Pancreas (tissue), 10 donors: ENCODE measurements at regions not wholly inside any gene's neighbourhood (a gene's known extent, or its start where the extent isn't known, plus 50 kb on each side); places are given as distances from the start of the nearest gene placed in this dataset.

Experiments used
- ATAC-seq, 4 donors: fragments of 200-7000 bp; cut with Tn5 transposase; one replicate each; pipeline versions ENCODE4 v1.8.0 to v1.9.1; 2020; ENCODE audit warnings: mild to moderate bottlenecking in 4 of 4, moderate library complexity in 4 of 4
- DNase-seq, 6 donors: peaks; one replicate each; pipeline ENCODE4 v3.0.0-alpha.2; 2020
- FAIRE-seq: peaks from 2 replicates; lab custom pipeline; 2012; peaks lifted over from hg19 to GRCh38; lab: Jason Lieb, UNC
- H3K27ac ChIP-seq, 4 donors: fragments of 200-600 bp; sonication (generic); 1 replicate in 3 of 4; 2 replicates in 1 of 4; pipeline versions ENCODE4 v1.5.0 to v1.8.0; 2020
- H3K27me3 ChIP-seq, 4 donors: fragments of 200-600 bp; one replicate each; pipeline ENCODE4 v1.8.0; 2021
- H3K36me3 ChIP-seq, 3 donors: fragments of 200-600 bp; sonication (generic) in 1 of 3; one replicate each; pipeline versions ENCODE4 v1.5.0 to v1.8.0; 2020 to 2021
- H3K4me1 ChIP-seq, 3 donors: fragments of 200-600 bp; one replicate each; pipeline ENCODE4 v1.8.0; 2021
- H3K4me3 ChIP-seq, 4 donors: fragments of 200-600 bp; sonication (generic) in 2 of 4; one replicate each; pipeline versions ENCODE4 v1.5.0 to v1.8.0; 2020 to 2021
- H3K9me3 ChIP-seq, 4 donors: fragments of 200-600 bp; one replicate each; pipeline ENCODE4 v1.8.0; 2021
- CTCF ChIP-seq, 4 donors: fragments of 200-600 bp; sonication (generic) in 3 of 4; IDR thresholded peaks; one replicate each; pipeline versions ENCODE4 v1.5.0 to v1.8.0; 2021; ENCODE audit warnings: antibody characterized with exemption in 4 of 4
- WGBS, 2 donors: extraction: QIAGEN DNeasy Blood & Tissue Kit; methylation state at CpG; one replicate each; pipeline ENCODE4 v1.1.7; 2013; 5-methylcytosine and 5-hydroxymethylcytosine counted together
- intact Hi-C, 3 donors: fragments of 100-400 bp; cut with DNase I; formaldehyde crosslinking; loops; one replicate each; pipeline versions ENCODE4 v1.11.1 to v1.14.2; 2022
- donor health status: healthy with polysubstance abuse.
- donor health status: DM: no; HTN: no; CAD: no; lungs with moderate emphysema.
- donor health status: DM: no; HTN: no; CAD: no.
- donor health status: control.
- donor health status: control.
- donor health status: Bipolar disorder and iron deficiency.
- donor health status: DM: yes; HTN: yes; CAD: no.
- donor health status: DM: no; HTN: no; CAD: no.
- donor health status: DM: no; HTN: no; CAD: no.
- donor health status: DM: yes; HTN: yes; CAD: no.

GRCh38 chr14:58923751-58924405 lies 264.6 kb upstream of the DAAM1 start:
- ATAC-seq (no peak), FAIRE-seq (no peak), DNase-seq (peak in 1 of 6 donors; percentile 9)
- Histone ChIP-seq H3K9me3 (no peaks in the 10 kb centered on the region), H3K4me3 (no peak overlapping the region), H3K4me1 (no peaks in the 10 kb centered on the region), H3K27ac (no peak overlapping the region), H3K36me3 (no peaks in the 10 kb centered on the region), H3K27me3 (peaks cover 0 to 7% (median 0%) of the 10 kb centered on the region in 4 donors)
- TF ChIP-seq CTCF (IDR thresholded peaks at IDR 0.05) = no peak
- 69 to 73% methylated on average over 7 of the region's 7 CpGs for WGBS, 2 donors
- intact Hi-C loops = no loop called here

DNA sequence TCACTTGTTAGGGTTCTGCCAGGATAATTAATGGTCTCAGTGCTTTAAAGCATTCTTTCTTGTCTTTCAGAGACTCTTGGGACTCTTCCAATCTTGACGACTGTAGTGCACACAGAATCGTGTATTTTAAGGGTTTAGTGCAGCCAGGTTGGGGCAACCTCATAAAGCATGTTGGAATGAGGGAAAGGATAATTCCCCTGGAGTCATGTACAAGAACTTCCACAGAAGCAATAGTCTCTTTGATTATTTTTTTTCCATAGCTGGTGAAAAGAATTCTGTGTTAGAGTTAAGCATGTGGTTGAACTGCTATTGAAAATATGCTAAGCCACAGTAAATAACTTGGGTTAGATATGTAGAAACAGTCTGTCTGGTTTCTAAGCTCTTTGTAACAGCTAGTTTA lies 246.8 kb upstream of the DAAM1 start:
- 11 to 25% methylated on average over 2 of the region's 2 CpGs for WGBS, 2 donors
- no peaks in the 10 kb centered on the region for H3K27me3 ChIP-seq
- no peak for ATAC-seq
- no peak overlapping the region for H3K4me3 ChIP-seq
- no peak for FAIRE-seq
- no peaks in the 10 kb centered on the region for H3K36me3 ChIP-seq
- TF ChIP-seq CTCF (IDR thresholded peaks at IDR 0.05) = no peak
- H3K9me3 ChIP-seq = no peaks in the 10 kb centered on the region
- intact Hi-C loops = no loop called here
- DNase-seq = no peak
- H3K4me1 ChIP-seq = no peaks in the 10 kb centered on the region
- no peak overlapping the region for H3K27ac ChIP-seq

DNA sequence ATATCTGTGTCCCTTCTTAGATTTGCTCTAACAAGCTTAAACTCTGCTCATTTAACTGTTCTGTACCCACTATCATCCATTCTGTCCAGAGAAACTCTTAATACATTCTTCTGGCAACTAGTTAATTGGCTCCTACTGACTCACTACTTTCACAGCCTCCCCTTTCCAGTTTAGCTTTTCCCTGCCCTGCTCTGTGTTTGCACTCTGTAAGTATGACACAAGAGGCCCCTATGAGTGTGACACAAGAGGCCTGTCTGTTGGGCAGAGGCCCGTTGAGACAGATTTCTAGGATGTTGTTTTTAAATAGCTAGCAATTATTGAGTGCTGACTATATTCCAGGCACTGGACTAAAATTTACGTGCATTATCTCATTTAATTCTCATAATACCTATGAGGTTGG lies 246.0 kb upstream of the DAAM1 start:
- ATAC-seq = no peak
- FAIRE-seq = no peak
- no peak for DNase-seq
- no peaks in the 10 kb centered on the region for H3K27me3 ChIP-seq
- H3K4me3 ChIP-seq = no peak overlapping the region
- no peaks in the 10 kb centered on the region for H3K4me1 ChIP-seq
- intact Hi-C loops = no loop called here
- no peak for TF ChIP-seq CTCF (IDR thresholded peaks at IDR 0.05)
- H3K36me3 ChIP-seq = no peaks in the 10 kb centered on the region
- no peak overlapping the region for H3K27ac ChIP-seq
- WGBS, 2 donors = 57 to 64% methylated on average over 2 of the region's 2 CpGs
- H3K9me3 ChIP-seq = no peaks in the 10 kb centered on the region

- no peaks in the 10 kb centered on the region for H3K27me3 ChIP-seq
- intact Hi-C loops = no loop called here
- TF ChIP-seq CTCF (IDR thresholded peaks at IDR 0.05) = no peak
- no peaks in the 10 kb centered on the region for H3K36me3 ChIP-seq
- 37 to 41% methylated on average over 6 of the region's 6 CpGs for WGBS, 2 donors
- H3K4me3 ChIP-seq = peak overlapping the region in 1 of 4 donors; percentile 13
- no peak for FAIRE-seq
- peak; percentile 95 to 100 (median 98) for ATAC-seq
- no peak overlapping the region for H3K27ac ChIP-seq
- no peaks in the 10 kb centered on the region for H3K4me1 ChIP-seq
- DNase-seq = peak in 4 of 6 donors; percentile 66 to 85 (median 68)
- H3K9me3 ChIP-seq = no peaks in the 10 kb centered on the region
These were observed 244.0 kb upstream of the DAAM1 start for GRCh38 chr14:58944343-58944967.

GRCh38 chr14:58944968-58945356 lies 243.5 kb upstream of the DAAM1 start:
- no peak overlapping the region for H3K27ac ChIP-seq
- H3K36me3 ChIP-seq = no peaks in the 10 kb centered on the region
- no peaks in the 10 kb centered on the region for H3K27me3 ChIP-seq
- H3K9me3 ChIP-seq = no peaks in the 10 kb centered on the region
- DNase-seq (no peak), ATAC-seq (no peak), FAIRE-seq (no peak)
- 20 to 22% methylated on average over 2 of the region's 2 CpGs for WGBS, 2 donors
- no peaks in the 10 kb centered on the region for H3K4me1 ChIP-seq
- intact Hi-C loops = no loop called here
- no peak for TF ChIP-seq CTCF (IDR thresholded peaks at IDR 0.05)
- no peak overlapping the region for H3K4me3 ChIP-seq
